Left lobe of liver (tissue), 2 donors: ENCODE measurements at regions not wholly inside any gene's neighbourhood (a gene's known extent, or its start where the extent isn't known, plus 50 kb on each side); places are given as distances from the start of the nearest gene placed in this dataset.
A peak's percentile ranks its signal among the peaks of the same experiment; 100 is the strongest.

Source experiments
- ATAC-seq: fragments of 200-7000 bp; cut with Tn5 transposase; one replicate; pipeline ENCODE4 v1.9.1; 2020; ENCODE audit warnings: mild to moderate bottlenecking, moderate library complexity
- DNase-seq: peaks from one replicate; pipeline ENCODE4 v3.0.0-alpha.2; 2020; ENCODE audit warnings: low spot score
- donor health status: DM: no; HTN: no; CAD: no; lungs with moderate emphysema.
- donor health status: DM: no; HTN: yes; CAD: no.

GRCh38 chr10:108208038-108208437 is 1043.5 kb upstream of the SORCS1 start:
- ATAC-seq, result no peak
- DNase-seq, result no peak

DNA sequence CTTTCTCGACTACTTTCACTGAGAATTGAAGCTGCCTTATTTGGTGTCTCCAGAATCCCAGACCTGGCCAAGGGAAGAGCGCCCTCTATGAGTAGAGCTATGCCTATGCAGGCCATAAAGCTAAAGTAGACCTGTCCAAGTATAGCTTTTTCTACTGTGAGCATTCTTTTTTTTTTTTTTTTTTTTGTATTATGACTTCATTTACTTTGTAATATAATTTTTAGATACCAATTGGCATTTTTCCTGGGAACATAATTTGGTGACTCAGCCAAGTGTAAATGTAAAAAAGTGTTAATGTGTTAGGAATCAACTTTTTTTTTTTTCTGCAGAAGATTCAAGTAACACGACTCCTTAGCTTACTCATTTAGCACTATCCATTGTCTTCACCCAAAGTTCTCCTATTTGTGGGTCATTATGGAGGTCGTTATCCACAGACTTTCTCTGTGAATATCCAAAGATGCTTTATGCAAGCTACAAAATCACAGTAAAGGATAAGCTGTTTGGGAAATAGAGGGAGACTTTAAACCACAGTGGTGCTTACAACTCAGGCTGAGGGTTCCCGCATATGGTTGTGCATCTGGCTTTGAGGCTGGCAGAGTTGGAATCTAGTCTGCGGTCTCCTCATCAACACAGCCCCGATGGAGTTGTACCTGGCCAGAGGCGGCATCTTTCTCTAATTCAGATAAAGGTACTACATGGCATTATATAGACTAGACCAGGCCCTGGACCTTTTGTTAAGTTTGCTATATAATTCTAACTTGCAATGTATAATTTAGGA is 1040.2 kb upstream of the SORCS1 start:
- ATAC-seq (peak; percentile 48), DNase-seq (no peak)

DNA sequence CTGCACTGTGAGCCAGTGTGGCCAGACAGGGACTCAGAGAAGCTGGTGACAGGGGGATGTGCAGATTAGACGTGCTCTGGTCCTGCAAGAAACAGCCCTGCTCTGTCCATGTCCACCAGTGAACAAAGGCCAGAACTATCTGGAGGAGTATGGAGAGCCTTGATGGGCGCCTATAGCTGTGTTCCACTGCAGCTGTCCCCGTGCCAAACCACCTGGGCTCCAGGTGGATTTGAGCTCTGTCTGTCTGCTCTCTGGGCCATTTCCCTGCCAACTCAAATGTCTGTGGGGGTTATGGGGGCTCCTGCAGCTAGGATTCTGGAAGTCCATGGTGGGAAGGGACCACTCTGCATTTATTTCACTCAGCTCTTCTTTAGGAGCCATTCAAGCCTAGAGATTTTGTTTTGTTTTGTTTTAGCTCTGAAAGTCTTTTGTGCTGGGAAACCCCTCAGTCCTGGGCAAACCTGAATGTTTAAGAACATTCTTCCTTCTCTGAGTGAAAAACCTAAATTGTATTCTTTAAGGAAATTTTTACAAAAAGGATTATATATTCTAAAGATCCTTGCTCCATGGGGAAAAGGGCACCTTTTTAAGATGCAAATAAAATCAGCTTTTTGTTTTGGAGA is 1039.5 kb upstream of the SORCS1 start:
- DNase-seq (no peak), ATAC-seq (no peak)

GRCh38 chr10:108187408-108188012 is 1023.0 kb upstream of the SORCS1 start:
- ATAC-seq, result no peak
- DNase-seq, result no peak

GRCh38 chr10:108184114-108184513 is 1019.6 kb upstream of the SORCS1 start:
- ATAC-seq (no peak), DNase-seq (no peak)

GRCh38 chr10:108180878-108181277 is 1016.4 kb upstream of the SORCS1 start:
- ATAC-seq, result no peak
- DNase-seq, result no peak

- no peak for ATAC-seq
- DNase-seq, result no peak
Measured at GRCh38 chr10:108169846-108170245, 1005.3 kb upstream of the SORCS1 start.

DNA sequence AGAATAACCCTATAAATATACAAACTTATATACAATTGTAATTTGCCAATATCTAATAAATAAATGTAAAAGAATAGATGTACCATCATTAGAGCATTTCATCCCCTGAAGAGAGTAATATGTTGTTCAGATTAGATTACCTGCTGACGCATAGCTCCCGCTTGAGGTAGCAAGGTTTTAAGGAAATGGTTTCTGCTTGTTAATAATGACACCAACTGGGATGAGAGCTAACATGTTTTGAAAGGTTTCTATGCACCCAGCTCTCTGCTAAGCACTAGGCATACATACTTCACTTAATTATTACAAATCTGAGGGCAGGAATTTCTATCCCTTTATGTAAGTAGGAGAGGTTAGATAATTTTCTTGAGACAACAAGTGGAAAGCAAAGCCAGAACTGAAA is 1003.3 kb upstream of the SORCS1 start:
- no peak for DNase-seq
- ATAC-seq, result no peak

DNA sequence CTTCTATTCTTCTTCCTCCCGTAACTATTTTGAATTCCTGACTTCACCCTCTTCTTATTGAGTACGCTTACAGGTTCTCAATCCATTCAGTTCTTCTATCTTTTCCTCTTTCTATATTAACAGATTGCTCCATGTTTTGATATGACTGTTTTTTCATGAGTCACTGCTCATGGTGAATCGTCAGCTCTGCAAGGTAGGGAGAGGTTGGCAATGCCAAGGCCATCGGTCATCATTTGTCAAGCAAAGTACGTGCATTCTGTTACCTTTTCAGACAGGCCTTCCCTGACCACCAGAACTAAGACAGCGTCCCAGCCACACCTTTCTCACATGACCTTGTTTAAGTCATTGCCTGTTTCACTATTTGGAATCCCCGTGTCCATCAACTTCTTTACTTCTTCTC is 1001.9 kb upstream of the SORCS1 start:
- ATAC-seq, result no peak
- no peak for DNase-seq

GRCh38 chr10:108147346-108147745 is 982.8 kb upstream of the SORCS1 start:
- ATAC-seq, result no peak
- no peak for DNase-seq

GRCh38 chr10:108141064-108141463 is 976.6 kb upstream of the SORCS1 start:
- DNase-seq (no peak), ATAC-seq (peak; percentile 39)

DNA sequence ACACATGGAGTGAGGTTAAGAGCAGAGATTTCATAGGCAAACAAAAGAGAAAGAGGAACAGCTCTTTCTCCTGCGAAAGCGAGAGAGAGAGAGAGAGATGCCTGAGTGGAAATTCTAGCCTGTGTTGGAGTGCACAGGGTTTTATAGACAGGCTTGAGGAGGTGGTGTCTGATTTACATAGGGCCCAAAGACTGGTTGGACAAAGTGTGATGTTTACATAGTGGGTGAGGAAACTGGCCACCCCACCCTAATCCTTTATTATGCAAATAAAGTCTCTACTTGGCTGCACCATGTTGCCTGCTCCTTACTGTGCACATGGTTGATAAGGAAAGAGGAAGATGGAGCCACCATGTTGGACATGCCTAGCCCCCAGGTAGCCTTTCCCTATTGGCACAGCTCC is 967.8 kb upstream of the SORCS1 start:
- no peak for ATAC-seq
- DNase-seq, result no peak

DNA sequence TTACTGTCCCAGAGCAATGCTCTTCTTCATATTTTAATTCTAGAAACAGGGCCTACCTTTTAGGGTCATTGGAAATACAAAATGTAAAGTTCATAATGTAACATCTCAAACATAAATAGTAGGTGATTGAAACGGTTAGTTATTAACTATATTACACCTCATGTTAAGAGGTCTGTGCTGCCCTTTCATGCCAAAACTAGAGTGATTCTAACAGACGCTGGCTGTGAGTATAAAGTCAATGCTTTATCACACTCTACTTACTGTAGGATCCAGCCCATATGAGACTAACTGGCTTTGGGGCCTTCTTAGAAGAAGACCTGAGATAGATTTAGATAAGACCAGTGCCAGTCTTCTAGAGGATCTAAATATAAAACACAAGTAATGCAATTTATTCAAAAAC is 966.1 kb upstream of the SORCS1 start:
- ATAC-seq (no peak), DNase-seq (no peak)

- peak; percentile 69 for ATAC-seq
- DNase-seq, result no peak
Measured at GRCh38 chr10:108112218-108112617, 947.7 kb upstream of the SORCS1 start.

DNA sequence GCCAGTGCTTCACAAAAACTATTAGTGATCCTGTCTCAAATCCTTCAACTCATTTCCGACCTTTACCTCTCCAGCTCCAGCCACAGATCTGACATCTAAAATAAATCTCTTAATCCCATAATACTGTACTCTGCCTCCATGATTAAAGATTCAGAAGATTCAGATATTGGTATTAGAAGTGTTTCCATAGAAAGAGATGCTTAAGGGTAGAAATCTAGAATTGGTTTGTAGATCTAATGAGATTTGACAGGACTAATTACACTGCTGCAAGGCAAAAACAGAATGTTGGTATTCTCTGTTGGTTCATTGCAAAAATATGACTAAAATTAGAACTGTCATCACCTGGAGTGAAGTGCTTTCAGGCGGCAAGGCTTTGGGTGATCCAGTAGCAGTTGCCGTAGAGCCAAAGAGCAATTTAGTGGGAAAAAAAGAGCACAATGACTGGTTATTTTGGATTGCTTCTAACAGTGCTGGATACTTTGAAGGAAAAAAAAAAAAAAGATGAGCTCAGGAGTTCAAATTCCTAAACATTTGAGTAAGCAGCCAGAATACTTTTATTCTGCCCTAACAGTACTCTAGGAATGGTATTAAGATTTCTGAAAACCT is 940.1 kb upstream of the SORCS1 start:
- ATAC-seq (no peak), DNase-seq (no peak)

DNA sequence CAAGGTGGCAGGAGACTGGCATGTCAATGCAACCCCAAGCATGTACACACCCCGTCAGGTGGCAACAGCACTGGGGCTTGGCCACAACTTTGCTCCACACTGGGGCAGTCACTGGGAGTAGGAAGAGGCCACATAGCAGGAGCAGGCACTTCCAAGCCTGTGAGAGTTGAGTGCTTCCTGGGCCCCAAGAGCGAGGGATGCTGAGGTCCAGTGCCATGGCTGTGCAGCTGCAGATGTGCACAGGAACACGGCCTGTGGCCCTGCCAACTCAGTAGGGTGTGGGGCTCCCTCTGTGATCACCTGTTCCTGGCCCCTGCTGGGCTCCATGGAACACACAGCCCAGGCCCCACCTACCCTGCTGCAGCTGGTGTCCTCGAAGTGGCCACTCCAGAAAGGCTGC is 932.8 kb upstream of the SORCS1 start:
- DNase-seq (no peak), ATAC-seq (no peak)

DNA sequence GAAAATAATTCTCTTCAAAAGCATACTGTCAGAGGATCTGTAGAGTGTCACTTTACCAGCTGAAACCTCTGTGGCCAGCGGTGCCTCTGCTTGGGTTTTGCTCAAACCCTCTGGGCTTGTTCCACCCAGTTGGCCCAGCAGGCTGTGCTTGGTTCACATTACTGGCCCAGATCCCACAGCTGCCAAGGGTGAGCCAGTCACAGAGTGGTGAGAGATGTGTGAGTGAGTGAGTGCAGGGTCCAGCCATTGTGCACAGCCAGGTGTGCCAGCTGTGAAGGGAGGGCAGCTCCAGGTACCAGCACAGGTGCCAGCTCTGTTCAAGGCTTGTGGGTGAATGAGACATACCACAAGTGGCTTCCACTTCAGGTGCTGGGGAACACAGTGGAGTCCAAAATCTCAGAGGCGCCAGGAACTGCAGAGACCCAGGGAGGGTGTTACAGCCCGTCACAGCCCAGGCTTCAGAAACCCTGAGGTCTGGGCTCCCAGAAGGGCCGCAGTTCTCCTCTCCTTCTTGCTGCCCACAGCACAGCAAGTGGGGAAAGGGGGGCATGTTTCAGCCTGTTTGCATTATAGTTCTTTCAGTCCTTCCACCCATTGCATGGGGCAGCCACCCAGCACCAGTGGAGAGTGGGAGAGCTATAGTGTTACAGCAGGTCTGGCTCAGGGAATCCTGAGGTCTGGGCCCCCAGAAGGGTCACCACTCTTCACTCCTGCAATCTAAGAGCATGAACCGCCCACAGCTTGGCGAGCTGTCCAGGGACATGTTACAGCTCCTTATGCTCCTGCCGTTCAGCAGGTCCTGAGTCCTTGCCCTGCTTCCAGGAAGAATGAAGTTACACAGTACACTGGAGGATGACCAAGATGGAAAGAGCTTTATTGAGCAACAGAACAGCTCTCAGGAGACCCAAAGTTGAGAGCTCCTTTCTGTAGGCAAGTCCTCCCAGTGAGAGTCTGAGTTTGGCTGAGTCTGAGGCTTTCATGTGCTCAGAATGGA is 931.7 kb upstream of the SORCS1 start:
- ATAC-seq, result no peak
- no peak for DNase-seq

DNA sequence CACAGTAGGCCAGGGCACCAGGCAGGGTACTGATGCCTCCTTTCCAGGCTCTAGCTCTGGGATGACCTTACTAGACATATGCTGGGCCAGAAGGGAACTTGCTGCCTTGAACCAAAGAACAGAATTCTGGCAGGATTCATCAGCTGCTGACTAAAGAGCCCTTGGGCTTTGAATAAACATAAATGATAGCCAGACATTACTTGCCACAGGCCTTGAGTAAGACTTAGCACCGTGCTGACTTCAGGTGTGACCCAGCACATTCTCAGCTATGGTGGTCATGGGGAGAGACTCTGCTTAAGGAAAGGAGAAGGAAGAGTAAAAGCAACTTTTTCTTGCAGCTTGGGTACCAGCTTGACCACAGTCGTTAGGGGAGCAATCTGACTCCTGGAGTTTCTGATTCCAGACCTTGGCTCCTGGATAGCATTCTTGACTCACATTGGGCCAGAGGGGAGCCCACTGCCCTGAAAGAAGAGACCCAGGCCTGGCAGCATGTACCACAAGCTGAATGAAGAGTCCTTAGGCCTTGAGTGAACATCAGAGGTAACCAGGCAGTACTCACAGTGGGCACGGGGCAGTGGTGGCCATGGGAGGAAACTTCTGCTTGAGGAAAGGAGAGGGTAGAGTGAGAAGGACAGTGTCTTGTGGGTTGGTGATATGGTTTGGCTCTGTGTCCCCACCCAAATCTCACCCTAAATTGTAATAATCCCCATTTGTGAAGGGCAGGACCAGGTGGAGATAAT is 926.1 kb upstream of the SORCS1 start:
- DNase-seq (no peak), ATAC-seq (no peak)

GRCh38 chr10:108086502-108086901 is 922.0 kb upstream of the SORCS1 start:
- no peak for ATAC-seq

DNA sequence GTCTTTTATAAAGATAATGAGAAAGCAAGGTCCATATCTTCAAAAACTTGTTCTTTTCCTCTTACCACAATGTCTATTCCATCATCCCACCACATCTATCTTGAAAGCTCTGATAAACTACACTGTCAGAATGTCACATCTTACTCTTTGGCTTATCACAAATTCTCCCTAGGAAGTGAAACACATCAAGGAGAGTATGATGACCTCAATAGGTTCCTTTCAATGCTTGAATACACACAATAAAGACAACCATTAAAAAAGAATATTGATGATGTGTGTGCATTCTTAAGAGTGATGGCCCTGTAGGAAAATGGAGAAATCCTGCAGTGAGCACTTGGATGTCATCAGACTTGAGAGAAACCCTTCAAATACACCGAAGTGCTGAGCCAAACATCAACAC is 918.1 kb upstream of the SORCS1 start:
- DNase-seq, result no peak
- no peak for ATAC-seq

More at GRCh38 chr10:108086502-108086901, 922.0 kb upstream of the SORCS1 start:
- DNase-seq, result no peak
